DND-41 (cell line): ENCODE measurements at regions not wholly inside any gene's neighbourhood (a gene's known extent, or its start where the extent isn't known, plus 50 kb on each side); places are given as distances from the start of the nearest gene placed in this dataset.

Experiments used
- ATAC-seq: fragments of 200-7000 bp; cut with Tn5 transposase; 3 replicates; pipeline ENCODE4 v1.9.1; 2021; ENCODE audit warnings: low read depth; ENCODE audit not compliant: insufficient read depth
- DNase-seq: peaks from one replicate; pipeline ENCODE4 v3.0.0-alpha.2; 2020
- H2AFZ ChIP-seq: 2 replicates; pipeline ENCODE4 v1.6.0; 2012; ENCODE audit warnings: low read depth, low read length
- H3K27ac ChIP-seq: 2 replicates; pipeline ENCODE4 v1.5.1; 2012; ENCODE audit warnings: low read length, inconsistent platforms
- H3K27me3 ChIP-seq: fragments of 200-600 bp; sonication (generic); 2 replicates; pipeline ENCODE4 v1.6.0; 2012; ENCODE audit warnings: low read length, mild to moderate bottlenecking, inconsistent platforms; ENCODE audit not compliant: insufficient read depth, poor library complexity
- H3K36me3 ChIP-seq: 2 replicates; pipeline ENCODE4 v1.5.1; 2012; ENCODE audit warnings: low read length, inconsistent platforms; ENCODE audit not compliant: insufficient read depth
- H3K4me1 ChIP-seq: 2 replicates; pipeline ENCODE4 v1.5.1; 2012; ENCODE audit warnings: mild to moderate bottlenecking, low read length; ENCODE audit not compliant: insufficient read depth
- H3K4me2 ChIP-seq: 2 replicates; pipeline ENCODE4 v1.6.0; 2012; ENCODE audit warnings: mild to moderate bottlenecking, moderate library complexity, low read length, inconsistent platforms; ENCODE audit not compliant: insufficient read depth
- H3K4me3 ChIP-seq, 2 experiments: fragments of 200-600 bp in 1 of 2; shearing (Covaris generic) in 1 of 2; 2 replicates each; pipeline ENCODE4 v1.5.1; 2012 to 2016; ENCODE audit warnings: inconsistent platforms in 2 of 2, low read length in 2 of 2, mild to moderate bottlenecking in 2 of 2, low read depth in 1 of 2, moderate library complexity in 1 of 2
- H3K79me2 ChIP-seq: 2 replicates; pipeline ENCODE4 v1.6.0; 2012; ENCODE audit warnings: low read length, inconsistent platforms; ENCODE audit not compliant: insufficient read depth
- H3K9ac ChIP-seq: 2 replicates; pipeline ENCODE4 v1.6.0; 2012; ENCODE audit warnings: low read depth, mild to moderate bottlenecking, inconsistent platforms, low read length, moderate library complexity
- H3K9me3 ChIP-seq: 2 replicates; pipeline ENCODE4 v1.5.1; 2012; ENCODE audit warnings: low read length, moderate library complexity, mild to moderate bottlenecking, inconsistent platforms; ENCODE audit not compliant: insufficient read depth, severe bottlenecking
- H4K20me1 ChIP-seq: 2 replicates; pipeline ENCODE4 v1.6.0; 2012; ENCODE audit warnings: low read length; ENCODE audit not compliant: insufficient read depth
- EZH2 ChIP-seq: IDR thresholded peaks from 3 replicates; pipeline ENCODE4 v1.6.1; 2012; ENCODE audit warnings: borderline replicate concordance, low read depth, mild to moderate bottlenecking, moderate library complexity, low read length, inconsistent platforms; ENCODE audit not compliant: severe bottlenecking
- TF ChIP-seq, protein P1 (sequence below): IDR thresholded peaks from 2 replicates; pipeline ENCODE4 v1.5.1; 2012; ENCODE audit warnings: borderline replicate concordance, low read length, moderate library complexity, mild to moderate bottlenecking; ENCODE audit not compliant: poor library complexity, severe bottlenecking; ENCODE audit errors: extremely low read depth

DNA sequence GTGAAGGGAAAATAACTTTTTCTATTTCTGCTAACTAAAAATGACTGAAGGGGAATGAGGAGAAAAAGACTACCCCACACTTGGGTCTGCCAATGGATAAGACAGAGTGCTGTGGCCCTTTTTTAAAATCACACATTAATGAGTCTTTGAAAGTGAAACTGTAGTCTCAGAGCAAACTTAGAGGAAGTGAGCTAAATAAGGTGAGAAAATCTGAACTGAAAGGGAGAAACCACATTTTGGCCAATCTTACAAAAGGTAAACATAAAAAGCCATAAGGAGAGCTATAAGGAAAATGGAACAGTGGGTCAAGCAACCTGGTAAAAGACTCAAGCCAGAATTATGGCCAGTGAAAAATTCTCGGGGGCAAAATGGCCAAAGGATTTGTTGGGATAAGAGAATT lies 755.1 kb upstream of the IGFBP7 start:
- no peaks in the 10 kb centered on the region for H3K27me3 ChIP-seq
- no peaks in the 10 kb centered on the region for H3K36me3 ChIP-seq
- H2AFZ ChIP-seq, result no peak overlapping the region
- no peaks in the 10 kb centered on the region for H4K20me1 ChIP-seq
- H3K9me3 ChIP-seq, result no peaks in the 10 kb centered on the region
- no peaks in the 10 kb centered on the region for H3K4me1 ChIP-seq
- H3K9ac ChIP-seq, result no peak overlapping the region
- H3K4me2 ChIP-seq, result no peak overlapping the region
- DNase-seq (no peak), ATAC-seq (no peak)
- H3K79me2 ChIP-seq, result no peaks in the 10 kb centered on the region
- no peak overlapping the region; a peak in 1 of 4 replicates for H3K4me3 ChIP-seq
- no peak overlapping the region for H3K27ac ChIP-seq
- TF ChIP-seq, protein P1, sequence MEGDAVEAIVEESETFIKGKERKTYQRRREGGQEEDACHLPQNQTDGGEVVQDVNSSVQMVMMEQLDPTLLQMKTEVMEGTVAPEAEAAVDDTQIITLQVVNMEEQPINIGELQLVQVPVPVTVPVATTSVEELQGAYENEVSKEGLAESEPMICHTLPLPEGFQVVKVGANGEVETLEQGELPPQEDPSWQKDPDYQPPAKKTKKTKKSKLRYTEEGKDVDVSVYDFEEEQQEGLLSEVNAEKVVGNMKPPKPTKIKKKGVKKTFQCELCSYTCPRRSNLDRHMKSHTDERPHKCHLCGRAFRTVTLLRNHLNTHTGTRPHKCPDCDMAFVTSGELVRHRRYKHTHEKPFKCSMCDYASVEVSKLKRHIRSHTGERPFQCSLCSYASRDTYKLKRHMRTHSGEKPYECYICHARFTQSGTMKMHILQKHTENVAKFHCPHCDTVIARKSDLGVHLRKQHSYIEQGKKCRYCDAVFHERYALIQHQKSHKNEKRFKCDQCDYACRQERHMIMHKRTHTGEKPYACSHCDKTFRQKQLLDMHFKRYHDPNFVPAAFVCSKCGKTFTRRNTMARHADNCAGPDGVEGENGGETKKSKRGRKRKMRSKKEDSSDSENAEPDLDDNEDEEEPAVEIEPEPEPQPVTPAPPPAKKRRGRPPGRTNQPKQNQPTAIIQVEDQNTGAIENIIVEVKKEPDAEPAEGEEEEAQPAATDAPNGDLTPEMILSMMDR, result no peak
- no peak for TF ChIP-seq EZH2

DNA sequence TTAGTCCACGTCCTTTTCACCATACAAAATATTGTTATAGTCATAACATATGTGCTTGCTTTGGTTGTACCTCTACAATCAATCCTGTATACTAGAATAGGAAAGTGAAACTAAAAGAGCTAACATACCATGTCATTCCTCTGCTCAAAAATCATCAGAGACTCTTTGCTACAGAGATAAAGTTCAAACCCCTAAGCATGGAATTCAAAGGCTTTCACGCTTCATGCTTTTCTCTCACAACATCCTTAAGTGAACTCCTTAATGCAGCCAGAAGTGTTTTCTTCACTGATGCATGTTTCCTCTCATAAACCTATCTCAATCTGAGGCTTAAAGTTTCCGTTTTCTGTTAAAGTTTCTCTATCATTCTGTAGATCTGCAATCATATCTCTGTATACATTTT lies 744.6 kb upstream of the IGFBP7 start:
- no peaks in the 10 kb centered on the region for H3K27me3 ChIP-seq
- H3K9me3 ChIP-seq, result no peaks in the 10 kb centered on the region
- peak overlapping the region in 1 of 2 experiments; percentile 20; a peak in 1 of 4 replicates for H3K4me3 ChIP-seq
- H2AFZ ChIP-seq, result peak overlapping the region; percentile 36; the same call in 1 of the 2 replicates
- DNase-seq (no peak), ATAC-seq (peak; percentile 65)
- TF ChIP-seq, protein P1, result no peak
- no peak for TF ChIP-seq EZH2
- H3K4me2 ChIP-seq, result peak overlapping the region; percentile 45; the same call in 1 of the 2 replicates
- H3K9ac ChIP-seq, result no peak overlapping the region
- H3K36me3 ChIP-seq, result no peaks in the 10 kb centered on the region
- H3K4me1 ChIP-seq, result no peaks in the 10 kb centered on the region
- no peak overlapping the region for H3K27ac ChIP-seq
- no peaks in the 10 kb centered on the region for H3K79me2 ChIP-seq
- H4K20me1 ChIP-seq, result no peaks in the 10 kb centered on the region

DNA sequence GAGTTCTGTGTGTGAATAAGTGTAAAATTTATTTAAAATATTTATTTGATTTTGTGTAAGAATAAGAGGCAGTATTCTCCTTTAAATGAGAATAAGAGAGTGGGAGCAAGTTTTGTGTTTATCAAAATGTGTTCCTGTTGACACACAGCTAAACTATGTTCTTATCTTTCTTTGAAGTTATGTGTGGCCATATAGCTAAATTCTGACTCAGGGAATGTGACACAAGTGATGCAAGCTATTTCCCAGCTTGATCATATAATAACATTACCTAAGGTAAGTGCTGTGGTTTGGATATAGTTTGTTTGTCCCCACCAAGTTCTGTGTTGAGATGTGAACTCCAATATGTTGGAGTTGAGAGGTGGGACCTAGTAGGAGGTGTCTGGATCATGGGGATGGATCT lies 740.0 kb upstream of the IGFBP7 start:
- Histone ChIP-seq H3K9ac (no peak overlapping the region), H3K4me2 (no peak overlapping the region), H4K20me1 (no peaks in the 10 kb centered on the region), H3K4me3 (no peak overlapping the region), H3K27me3 (no peaks in the 10 kb centered on the region), H3K27ac (no peak overlapping the region), H3K9me3 (peaks cover 4% of the 10 kb centered on the region), H3K79me2 (no peaks in the 10 kb centered on the region), H3K4me1 (no peaks in the 10 kb centered on the region), H3K36me3 (no peaks in the 10 kb centered on the region), H2AFZ (no peak overlapping the region)
- TF ChIP-seq, protein P1, result no peak
- TF ChIP-seq EZH2, result no peak
- no peak for ATAC-seq
- DNase-seq, result no peak

DNA sequence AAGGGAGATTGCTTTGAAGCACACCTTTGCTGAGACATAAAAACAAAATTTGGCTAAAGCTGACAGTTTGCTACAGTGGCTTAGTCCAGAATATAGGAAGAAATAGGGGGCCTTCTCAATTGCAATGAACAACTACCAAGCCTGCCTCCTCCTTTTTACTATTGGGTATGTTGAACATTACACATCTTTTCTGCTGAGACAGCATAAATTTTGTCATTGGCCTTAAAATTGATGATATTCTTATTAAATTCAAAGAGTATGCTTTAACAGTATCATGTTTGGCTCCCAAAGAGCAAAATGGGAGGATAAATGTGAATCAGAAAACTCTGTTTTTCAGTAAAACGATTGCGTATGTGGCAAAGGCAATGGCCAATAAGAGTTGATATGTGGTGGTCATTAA lies 721.9 kb upstream of the IGFBP7 start:
- Histone ChIP-seq H3K9me3 (no peaks in the 10 kb centered on the region), H3K9ac (no peak overlapping the region), H3K36me3 (no peaks in the 10 kb centered on the region), H3K27me3 (no peaks in the 10 kb centered on the region), H3K27ac (no peak overlapping the region), H2AFZ (no peak overlapping the region), H4K20me1 (no peaks in the 10 kb centered on the region), H3K79me2 (no peaks in the 10 kb centered on the region), H3K4me3 (no peak overlapping the region), H3K4me2 (no peak overlapping the region), H3K4me1 (no peaks in the 10 kb centered on the region)
- no peak for DNase-seq
- TF ChIP-seq, protein P1, result no peak
- TF ChIP-seq EZH2, result no peak
- no peak for ATAC-seq
